AG04449 (cell line): ENCODE measurements at regions not wholly inside any gene's neighbourhood (a gene's known extent, or its start where the extent isn't known, plus 50 kb on each side); places are given as distances from the start of the nearest gene placed in this dataset.

Source experiments
- CTCF ChIA-PET: fragments of 350-600 bp; formaldehyde crosslinking; extraction: SDS; loops from one replicate; lab custom pipeline; 2021; ENCODE audit warnings: antibody characterized with exemption; lab: Yijun Ruan, JAX
- POLR2A ChIA-PET: fragments of 400-600, 350-600 bp; formaldehyde crosslinking; extraction: SDS; loops from one replicate; lab custom pipeline; 2020; ENCODE audit warnings: antibody characterized with exemption, inconsistent platforms; lab: Yijun Ruan, JAX
- DNase-seq: peaks from one replicate; pipeline ENCODE4 v3.0.0-alpha.2; 2010; ENCODE audit warnings: low read depth, low spot score
- H3K4me3 ChIP-seq: 2 replicates; pipeline ENCODE4 v1.5.1; 2011; ENCODE audit warnings: low read depth, mild to moderate bottlenecking, control low read depth, low read length
- TF ChIP-seq, protein P1 (sequence below): IDR thresholded peaks from one replicate; pipeline ENCODE4 v1.5.1; 2011; ENCODE audit warnings: mild to moderate bottlenecking, moderate library complexity, low read length, control low read depth, inconsistent platforms; ENCODE audit not compliant: insufficient read depth; ENCODE audit errors: missing control alignments

DNA sequence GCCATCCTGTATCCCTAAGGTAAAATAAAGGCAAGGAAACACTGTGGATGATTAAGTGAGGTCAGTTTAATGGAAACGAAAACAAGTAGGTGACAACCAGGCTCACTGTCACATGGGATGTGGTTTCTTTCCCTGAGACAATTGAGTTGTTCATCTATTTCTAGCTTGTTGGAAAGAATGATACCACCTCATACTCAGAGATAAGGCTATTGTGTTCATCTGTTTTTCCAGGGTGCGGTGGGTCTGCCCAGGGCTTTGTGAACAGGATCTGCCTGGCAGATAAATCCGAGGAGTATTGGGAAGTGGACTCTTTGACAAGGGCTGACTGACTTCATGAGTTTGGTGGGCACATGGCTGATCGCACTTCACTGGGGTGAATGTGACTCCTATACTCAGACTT, 80.8 kb upstream of the TIAM2 start:
- no peak overlapping the region for H3K4me3 ChIP-seq
- POLR2A ChIA-PET = no interaction called here
- CTCF ChIA-PET = interaction anchor here (1.1 to 6.7 kb wide), 4 partner anchors 9 to 46 kb away, joined by 3 to 76 read pairs (median 7); no protein-coding TSS in a partner anchor
- no peak for DNase-seq
- TF ChIP-seq, protein P1, sequence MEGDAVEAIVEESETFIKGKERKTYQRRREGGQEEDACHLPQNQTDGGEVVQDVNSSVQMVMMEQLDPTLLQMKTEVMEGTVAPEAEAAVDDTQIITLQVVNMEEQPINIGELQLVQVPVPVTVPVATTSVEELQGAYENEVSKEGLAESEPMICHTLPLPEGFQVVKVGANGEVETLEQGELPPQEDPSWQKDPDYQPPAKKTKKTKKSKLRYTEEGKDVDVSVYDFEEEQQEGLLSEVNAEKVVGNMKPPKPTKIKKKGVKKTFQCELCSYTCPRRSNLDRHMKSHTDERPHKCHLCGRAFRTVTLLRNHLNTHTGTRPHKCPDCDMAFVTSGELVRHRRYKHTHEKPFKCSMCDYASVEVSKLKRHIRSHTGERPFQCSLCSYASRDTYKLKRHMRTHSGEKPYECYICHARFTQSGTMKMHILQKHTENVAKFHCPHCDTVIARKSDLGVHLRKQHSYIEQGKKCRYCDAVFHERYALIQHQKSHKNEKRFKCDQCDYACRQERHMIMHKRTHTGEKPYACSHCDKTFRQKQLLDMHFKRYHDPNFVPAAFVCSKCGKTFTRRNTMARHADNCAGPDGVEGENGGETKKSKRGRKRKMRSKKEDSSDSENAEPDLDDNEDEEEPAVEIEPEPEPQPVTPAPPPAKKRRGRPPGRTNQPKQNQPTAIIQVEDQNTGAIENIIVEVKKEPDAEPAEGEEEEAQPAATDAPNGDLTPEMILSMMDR = no peak

DNA sequence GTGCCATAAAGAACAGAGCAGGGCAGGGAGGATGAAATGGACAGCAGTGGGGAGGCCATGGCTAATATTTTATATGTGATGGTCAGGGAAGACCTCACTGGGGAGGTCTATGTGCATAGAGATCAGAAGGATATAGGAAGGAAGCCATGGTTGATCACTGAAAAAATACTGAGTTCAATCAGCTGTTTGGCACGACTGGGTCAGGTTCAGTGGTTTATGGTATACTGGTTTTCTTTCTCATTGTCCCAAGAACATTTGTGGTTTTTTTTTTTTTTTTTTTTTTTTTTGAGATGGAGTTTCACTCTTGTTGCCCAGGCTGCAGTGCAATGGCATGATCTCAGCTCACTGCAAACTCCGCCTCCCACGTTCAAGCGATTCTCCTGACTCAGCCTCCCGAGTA, 78.3 kb upstream of the TIAM2 start:
- H3K4me3 ChIP-seq = no peak overlapping the region
- ChIA-PET POLR2A (interaction anchor here (0.5 kb wide), 1 partner anchor 18 kb away, joined by 3 read pairs; no protein-coding TSS in a partner anchor), CTCF (interaction anchor here (0.9 to 6.7 kb wide), 4 partner anchors 8 to 49 kb away, joined by 3 to 76 read pairs (median 6); no protein-coding TSS in a partner anchor)
- TF ChIP-seq, protein P1 = no peak
- no peak for DNase-seq

DNA sequence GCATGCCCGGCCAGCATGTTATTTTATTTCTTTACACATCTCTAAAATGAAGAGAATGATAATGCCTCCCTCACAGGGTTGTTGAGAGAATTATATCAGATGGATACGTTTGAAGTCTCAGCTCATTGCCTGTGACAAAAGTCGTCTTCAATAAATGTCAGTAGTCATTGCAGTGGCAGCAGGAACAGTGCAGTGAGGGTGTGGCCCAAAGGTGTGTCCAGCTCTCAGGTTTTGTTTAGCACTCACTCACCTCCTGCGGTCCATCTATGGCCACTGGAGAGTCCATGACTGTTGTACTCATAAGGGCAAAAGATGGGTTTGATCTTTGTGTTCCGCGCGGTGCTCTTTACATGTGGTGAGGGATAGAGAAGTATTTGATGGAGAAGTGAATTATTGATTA, 77.2 kb upstream of the TIAM2 start:
- ChIA-PET CTCF (interaction anchor here (1.2 to 6.7 kb wide), 2 partner anchors 10 to 243 kb away, joined by 4 to 76 read pairs; no protein-coding TSS in a partner anchor), POLR2A (no interaction called here)
- DNase-seq = no peak

DNA sequence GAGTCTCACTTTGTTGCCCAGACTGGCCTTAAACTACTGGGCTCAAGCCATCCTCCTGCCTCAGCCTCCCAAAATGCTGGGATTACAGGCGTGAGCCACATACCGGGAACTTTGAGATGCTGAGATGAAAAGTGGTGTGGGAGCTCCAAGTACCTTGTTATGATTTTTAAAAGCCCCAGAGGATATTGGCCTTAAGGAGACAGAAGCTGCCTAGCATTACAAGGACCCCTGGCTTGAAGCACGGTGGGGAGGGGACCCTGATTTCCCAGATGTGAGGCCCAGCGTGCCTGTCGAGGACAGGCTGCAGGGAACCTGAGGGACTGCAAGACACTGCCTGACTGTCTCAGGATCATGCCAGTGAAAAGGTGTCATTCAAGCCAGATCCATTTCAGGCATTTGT, 75.3 kb upstream of the TIAM2 start:
- H3K4me3 ChIP-seq = no peak overlapping the region
- POLR2A ChIA-PET = no interaction called here
- TF ChIP-seq, protein P1 = no peak
- DNase-seq = no peak
- CTCF ChIA-PET = interaction anchor here (0.7 to 6.7 kb wide), 9 partner anchors 8 to 328 kb away, joined by 3 to 76 read pairs (median 3); no protein-coding TSS in a partner anchor

More for the DNA sequence above, 77.2 kb upstream of the TIAM2 start:
- no peak overlapping the region for H3K4me3 ChIP-seq
- TF ChIP-seq, protein P1 = no peak

DNA sequence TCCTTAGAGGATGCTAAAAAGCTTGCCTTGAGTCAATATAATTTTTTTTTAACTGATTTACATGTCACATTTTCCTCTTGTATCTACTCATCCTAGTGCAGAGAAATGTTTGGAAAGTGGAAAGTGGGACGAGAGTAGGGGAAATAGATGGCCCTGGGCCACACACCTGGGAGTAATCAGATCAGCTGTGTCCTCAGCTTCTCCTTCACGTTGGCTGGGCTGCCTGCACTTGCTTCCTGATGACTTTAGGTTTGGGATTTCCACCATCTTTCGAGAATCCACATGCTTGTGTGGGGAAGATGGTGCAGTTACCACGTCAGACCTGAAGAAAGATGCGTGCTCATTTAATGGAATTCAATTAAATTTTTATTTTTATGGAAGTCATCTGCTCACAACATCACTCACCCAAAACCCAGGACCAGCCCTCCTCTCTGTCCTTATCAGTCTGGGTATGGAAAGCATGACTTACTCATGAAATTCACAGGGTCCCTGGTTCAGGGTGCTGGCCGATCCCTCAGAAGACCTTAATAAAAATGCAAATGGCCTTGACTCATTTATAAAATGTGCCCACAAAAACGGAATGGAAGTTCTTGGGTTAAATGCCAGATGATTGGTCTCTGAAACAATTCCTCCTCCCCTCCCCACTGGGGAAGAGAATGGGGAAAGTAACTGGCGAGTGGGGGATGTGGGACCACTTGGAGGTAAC, 74.5 kb upstream of the TIAM2 start:
- H3K4me3 ChIP-seq = no peak overlapping the region
- no peak for DNase-seq
- POLR2A ChIA-PET = no interaction called here
- CTCF ChIA-PET = interaction anchor here (0.7 to 6.7 kb wide), 8 partner anchors 7 to 327 kb away, joined by 3 to 76 read pairs (median 4); no protein-coding TSS in a partner anchor
- TF ChIP-seq, protein P1 = no peak

DNA sequence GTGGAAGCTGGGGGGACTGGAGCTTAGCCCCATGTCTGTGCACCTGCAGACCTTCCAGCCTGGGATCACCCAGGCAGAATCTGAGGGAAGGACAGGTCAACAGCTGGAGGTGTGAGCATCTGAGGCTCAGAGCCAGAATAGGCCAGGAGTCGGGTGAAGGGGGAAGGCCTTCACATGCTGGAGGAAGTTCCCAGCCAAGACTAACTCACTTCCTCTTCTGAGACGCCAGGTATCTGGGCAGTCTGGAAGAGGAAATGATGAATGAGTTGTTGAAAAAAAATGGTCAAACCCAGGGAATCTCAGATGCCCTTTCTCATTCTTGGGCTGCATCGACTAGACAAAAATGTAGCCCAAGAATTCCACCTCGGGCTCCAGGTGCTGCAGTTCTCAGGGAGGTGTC, 73.6 kb upstream of the TIAM2 start:
- CTCF ChIA-PET = interaction anchor here (1.2 to 1.3 kb wide), 2 partner anchors 28 to 256 kb away, joined by 3 to 4 read pairs; no protein-coding TSS in a partner anchor
- TF ChIP-seq, protein P1 = no peak
- POLR2A ChIA-PET = no interaction called here
- no peak overlapping the region for H3K4me3 ChIP-seq
- no peak for DNase-seq
